WTC11 (cell line): ENCODE measurements at regions not wholly inside any gene's neighbourhood (a gene's known extent, or its start where the extent isn't known, plus 50 kb on each side); places are given as distances from the start of the nearest gene placed in this dataset.

Source experiments
- ATAC-seq: fragments of 200-7000 bp; cut with Tn5 transposase; 2 replicates; pipeline ENCODE4 v1.10.0; 2021; ENCODE audit warnings: mild to moderate bottlenecking, moderate library complexity
- CTCF ChIA-PET: fragments of 300-600 bp; sonication (Branson Sonifier 250); formaldehyde crosslinking; loops from one replicate; lab custom pipeline; 2021; ENCODE audit warnings: antibody characterized with exemption; lab: Charles Lee
- POLR2A ChIA-PET: fragments of 350-600 bp; sonication (Branson Sonifier 250); formaldehyde crosslinking; loops from one replicate; lab custom pipeline; 2021; ENCODE audit warnings: antibody characterized with exemption; lab: Charles Lee
- DNase-seq: peaks from one replicate; pipeline ENCODE4 v3.0.0; 2021; ENCODE audit warnings: low spot score
- H3K27ac Mint-ChIP-seq: 2 replicates; pipeline ENCODE4 v1.8.0; 2021; ENCODE audit warnings: mixed read lengths
- H3K27me3 Mint-ChIP-seq: 2 replicates; pipeline ENCODE4 v1.8.0; 2021; ENCODE audit warnings: low read depth, mild to moderate bottlenecking, moderate library complexity, mixed read lengths
- H3K36me3 Mint-ChIP-seq: 2 replicates; pipeline ENCODE4 v1.8.0; 2021; ENCODE audit warnings: mixed read lengths
- H3K4me1 Mint-ChIP-seq: 2 replicates; pipeline ENCODE4 v1.8.0; 2022; ENCODE audit warnings: mixed read lengths
- H3K4me3 Mint-ChIP-seq: 2 replicates; pipeline ENCODE4 v1.8.0; 2021; ENCODE audit warnings: mild to moderate bottlenecking, moderate library complexity, mixed read lengths
- H3K9me3 Mint-ChIP-seq: 2 replicates; pipeline ENCODE4 v1.8.0; 2021; ENCODE audit warnings: mixed read lengths
- AFF4 ChIP-seq: sonication (generic); formaldehyde crosslinking; IDR thresholded peaks from 2 replicates; pipeline ENCODE4 v1.8.1; 2023; ENCODE audit warnings: mild to moderate bottlenecking, missing genetic modification reagents, borderline replicate concordance
- ATF1 ChIP-seq: sonication (generic); formaldehyde crosslinking; IDR thresholded peaks from 2 replicates; pipeline ENCODE4 v1.8.1; 2023; ENCODE audit warnings: mild to moderate bottlenecking, moderate library complexity, missing genetic modification reagents
- CDX4 ChIP-seq: fragments of 250-450 bp; sonication (Bioruptor Pico); IDR thresholded peaks from 2 replicates; pipeline ENCODE4 v1.9.0; 2021; ENCODE audit warnings: moderate library complexity, mild to moderate bottlenecking, inconsistent platforms, borderline replicate concordance
- EMX1 ChIP-seq: fragments of 250-450 bp; sonication (Bioruptor Pico); IDR thresholded peaks from 2 replicates; pipeline ENCODE4 v1.8.0; 2021; ENCODE audit warnings: mild to moderate bottlenecking
- FOXP1 ChIP-seq: sonication (generic); formaldehyde crosslinking; IDR thresholded peaks from 2 replicates; pipeline ENCODE4 v1.8.0; 2022; ENCODE audit warnings: missing genetic modification reagents, mild to moderate bottlenecking, moderate library complexity, borderline replicate concordance
- FOXP4 ChIP-seq: sonication (generic); formaldehyde crosslinking; IDR thresholded peaks from 2 replicates; pipeline ENCODE4 v1.8.0; 2022; ENCODE audit warnings: mild to moderate bottlenecking, missing genetic modification reagents
- HMGA2 ChIP-seq: fragments of 250-450 bp; sonication (Bioruptor Pico); IDR thresholded peaks from 2 replicates; pipeline ENCODE4 v1.4.0; 2021; ENCODE audit warnings: mild to moderate bottlenecking, moderate library complexity
- JAZF1 ChIP-seq: fragments of 250-450 bp; sonication (Bioruptor Pico); IDR thresholded peaks from 2 replicates; pipeline ENCODE4 v1.9.0; 2021; ENCODE audit warnings: moderate library complexity, mild to moderate bottlenecking, inconsistent platforms
- JUN ChIP-seq: sonication (generic); formaldehyde crosslinking; IDR thresholded peaks from 2 replicates; pipeline ENCODE4 v1.8.0; 2023; ENCODE audit warnings: mild to moderate bottlenecking, missing genetic modification reagents
- MAX ChIP-seq: sonication (generic); formaldehyde crosslinking; IDR thresholded peaks from 2 replicates; pipeline ENCODE4 v1.8.0; 2022; ENCODE audit warnings: mild to moderate bottlenecking, missing genetic modification reagents
- PRDM15 ChIP-seq: sonication (generic); formaldehyde crosslinking; IDR thresholded peaks from 2 replicates; pipeline ENCODE4 v1.8.0; 2022; ENCODE audit warnings: missing genetic modification reagents
- SMAD4 ChIP-seq: sonication (generic); formaldehyde crosslinking; IDR thresholded peaks from 2 replicates; pipeline ENCODE4 v1.8.0; 2022; ENCODE audit warnings: mild to moderate bottlenecking, missing genetic modification reagents
- TCF7 ChIP-seq: sonication (generic); formaldehyde crosslinking; IDR thresholded peaks from 2 replicates; pipeline ENCODE4 v1.8.0; 2022; ENCODE audit warnings: mild to moderate bottlenecking, low read depth, missing genetic modification reagents, moderate library complexity
- USF1 ChIP-seq: sonication (generic); formaldehyde crosslinking; IDR thresholded peaks from 2 replicates; pipeline ENCODE4 v1.8.0; 2022; ENCODE audit warnings: mild to moderate bottlenecking, missing genetic modification reagents
- ZBTB21 ChIP-seq: sonication (generic); formaldehyde crosslinking; IDR thresholded peaks from 2 replicates; pipeline ENCODE4 v1.8.1; 2023; ENCODE audit warnings: mild to moderate bottlenecking, missing genetic modification reagents, borderline replicate concordance
- ZNF219 ChIP-seq: sonication (generic); formaldehyde crosslinking; IDR thresholded peaks from 2 replicates; pipeline ENCODE4 v1.8.0; 2023; ENCODE audit warnings: missing genetic modification reagents, mild to moderate bottlenecking, borderline replicate concordance
- ZNF281 ChIP-seq: sonication (generic); formaldehyde crosslinking; IDR thresholded peaks from 2 replicates; pipeline ENCODE4 v1.8.0; 2023; ENCODE audit warnings: mild to moderate bottlenecking, missing genetic modification reagents
- ZNF425 ChIP-seq: fragments of 250-450 bp; sonication (Bioruptor Pico); conservative IDR thresholded peaks from 2 replicates; pipeline ENCODE4 v1.9.0; 2021; ENCODE audit warnings: mild to moderate bottlenecking

GRCh38 chr20:56143759-56144158 lies 104.8 kb upstream of the MC3R start:
- peaks cover 12% of the 10 kb centered on the region for H3K27me3 Mint-ChIP-seq
- TF ChIP-seq HMGA2 (CRISPR knock-in tag): no peak
- no peak for TF ChIP-seq ZNF219 (CRISPR knock-in tag)
- no peak for TF ChIP-seq AFF4
- TF ChIP-seq FOXP1 (CRISPR knock-in tag): no peak
- no peak for TF ChIP-seq JUN (CRISPR knock-in tag)
- TF ChIP-seq ZBTB21 (CRISPR knock-in tag): no peak
- TF ChIP-seq ZNF281 (CRISPR knock-in tag): no peak
- TF ChIP-seq MAX: no peak
- TF ChIP-seq ZNF425: no peak
- no peak for TF ChIP-seq CDX4 (CRISPR knock-in tag)
- TF ChIP-seq FOXP4 (CRISPR knock-in tag): no peak
- no peak for TF ChIP-seq EMX1 (CRISPR knock-in tag)
- no peak for TF ChIP-seq ATF1
- no peak for TF ChIP-seq TCF7 (CRISPR knock-in tag)
- TF ChIP-seq USF1 (CRISPR knock-in tag): no peak
- TF ChIP-seq SMAD4 (CRISPR knock-in tag): no peak
- TF ChIP-seq PRDM15 (CRISPR knock-in tag): no peak
- no peak for TF ChIP-seq JAZF1 (CRISPR knock-in tag)
- no peak for ATAC-seq
- DNase-seq: no peak
- H3K9me3 Mint-ChIP-seq: peaks cover 60% of the 10 kb centered on the region
- peaks cover 60% of the 10 kb centered on the region for H3K36me3 Mint-ChIP-seq
- H3K4me3 Mint-ChIP-seq: no peak overlapping the region
- no peaks in the 10 kb centered on the region for H3K4me1 Mint-ChIP-seq
- no peak overlapping the region for H3K27ac Mint-ChIP-seq
- CTCF ChIA-PET: no interaction called here
- POLR2A ChIA-PET: no interaction called here
